GM21717 (cell line): ENCODE measurements at regions not wholly inside any gene's neighbourhood (a gene's known extent, or its start where the extent isn't known, plus 50 kb on each side); places are given as distances from the start of the nearest gene placed in this dataset.

ENCODE experiments used
- ATAC-seq: cut with Tn5 transposase; IDR thresholded peaks from one replicate; pipeline ENCODE4 v1.9.1; 2021; ENCODE audit warnings: mild to moderate bottlenecking, moderate library complexity; ENCODE audit not compliant: unreplicated experiment

GRCh38 chr12:58131986-58132755, 190.8 kb downstream of the ATP23 start:
- ATAC-seq = no peak

- no peak for ATAC-seq
Observed at GRCh38 chr12:58138424-58138823, 197.1 kb downstream of the ATP23 start.

GRCh38 chr12:58139894-58140293, 198.5 kb downstream of the ATP23 start:
- no peak for ATAC-seq

GRCh38 chr12:58140395-58140794, 199.0 kb downstream of the ATP23 start:
- no peak for ATAC-seq

GRCh38 chr12:58142991-58143390, 201.6 kb downstream of the ATP23 start:
- no peak for ATAC-seq

GRCh38 chr12:58143498-58143995, 202.2 kb downstream of the ATP23 start:
- no peak for ATAC-seq

GRCh38 chr12:58148405-58148804, 207.0 kb downstream of the ATP23 start:
- ATAC-seq = no peak

GRCh38 chr12:58148976-58149375, 207.6 kb downstream of the ATP23 start:
- ATAC-seq = no peak

GRCh38 chr12:58154359-58154758, 213.0 kb downstream of the ATP23 start:
- no peak for ATAC-seq

GRCh38 chr12:58156697-58157096, 215.3 kb downstream of the ATP23 start:
- ATAC-seq = no peak

GRCh38 chr12:58159941-58160340, 218.6 kb downstream of the ATP23 start:
- no peak for ATAC-seq

GRCh38 chr12:58161773-58162172, 220.4 kb downstream of the ATP23 start:
- no peak for ATAC-seq

- no peak for ATAC-seq
Observed at GRCh38 chr12:58163021-58163420, 221.7 kb downstream of the ATP23 start.

- no peak for ATAC-seq
Observed at GRCh38 chr12:58166643-58167042, 225.3 kb downstream of the ATP23 start.

GRCh38 chr12:58167622-58168021, 226.3 kb downstream of the ATP23 start:
- ATAC-seq = no peak

- no peak for ATAC-seq
Observed at GRCh38 chr12:58169826-58170225, 228.5 kb downstream of the ATP23 start.

- no peak for ATAC-seq
Observed at GRCh38 chr12:58171914-58172313, 230.5 kb downstream of the ATP23 start.

- no peak for ATAC-seq
Observed at GRCh38 chr12:58172433-58173073, 231.2 kb downstream of the ATP23 start.

- no peak for ATAC-seq
Observed at GRCh38 chr12:58174316-58174715, 232.9 kb downstream of the ATP23 start.

GRCh38 chr12:58176296-58176869, 235.0 kb downstream of the ATP23 start:
- ATAC-seq = no peak

- ATAC-seq = no peak
Observed at GRCh38 chr12:58177366-58177765, 236.0 kb downstream of the ATP23 start.

GRCh38 chr12:58184212-58184611, 242.8 kb downstream of the ATP23 start:
- ATAC-seq = no peak
